ENCODE measurements at regions not wholly inside any gene's neighbourhood (a gene's known extent, or its start where the extent isn't known, plus 50 kb on each side); places are given as distances from the start of the nearest gene placed in this dataset.

- Histone ChIP-seq H3K36me3 (ENCODE audit: control insufficient read depth, insufficient read depth, low read length) (no peaks in the 10 kb centered on the region), H3K4me3 (ENCODE audit: low read length) (no peak overlapping the region), H3K9me3 (ENCODE audit: control insufficient read depth, insufficient read depth, low read length) (no peaks in the 10 kb centered on the region), H3K4me1 (ENCODE audit: control insufficient read depth, insufficient read depth, low read length) (peaks cover 20% of the 10 kb centered on the region), H3K27me3 (ENCODE audit: control insufficient read depth, insufficient read depth, low read length) (peaks cover 27% of the 10 kb centered on the region), H3K27ac (ENCODE audit: low read length) (no peak overlapping the region)
- Mint-ChIP-seq H3K27ac (no peak overlapping the region), H3K27me3 (ENCODE audit: low read depth in 2 of 2) (peaks cover 30 to 31% of the 10 kb centered on the region in 2 donors), H3K9me3 (no peaks in the 10 kb centered on the region), H3K4me1 (peaks cover 0 to 12% of the 10 kb centered on the region in 2 donors), H3K4me3 (no peak overlapping the region), H3K36me3 (no peaks in the 10 kb centered on the region)
- no peak for TF ChIP-seq CTCF (IDR thresholded peaks at IDR 0.05)
- ATAC-seq (peak in 1 of 3 donors; percentile 77), DNase-seq (no peak)
- 16% methylated on average over 13 of the region's 13 CpGs for WGBS (ENCODE audit: insufficient coverage)
- intact Hi-C loops (cut with micrococcal nuclease), result no loop called here
Observed at GRCh38 chr1:229148041-229148671, 122.8 kb upstream of the RAB4A start.

- no peak for TF ChIP-seq CTCF (IDR thresholded peaks at IDR 0.05)
- Histone ChIP-seq H3K27me3 (ENCODE audit: control insufficient read depth, insufficient read depth, low read length) (peaks cover 27% of the 10 kb centered on the region), H3K9me3 (ENCODE audit: control insufficient read depth, insufficient read depth, low read length) (no peaks in the 10 kb centered on the region), H3K4me3 (ENCODE audit: low read length) (no peak overlapping the region), H3K36me3 (ENCODE audit: control insufficient read depth, insufficient read depth, low read length) (no peaks in the 10 kb centered on the region), H3K27ac (ENCODE audit: low read length) (no peak overlapping the region), H3K4me1 (ENCODE audit: control insufficient read depth, insufficient read depth, low read length) (peaks cover 20% of the 10 kb centered on the region)
- DNase-seq (no peak), ATAC-seq (peak; percentile 31 to 57 (median 45))
- peaks cover 0 to 12% of the 10 kb centered on the region in 2 donors for H3K4me1 Mint-ChIP-seq
- intact Hi-C loops (cut with micrococcal nuclease), result no loop called here
- H3K27ac Mint-ChIP-seq, result no peak overlapping the region
- 46% methylated on average over 7 of the region's 7 CpGs for WGBS (ENCODE audit: insufficient coverage)
- H3K27me3 Mint-ChIP-seq (ENCODE audit: low read depth in 2 of 2), result peaks cover 30 to 37% of the 10 kb centered on the region in 2 donors
- no peak overlapping the region for H3K4me3 Mint-ChIP-seq
- H3K36me3 Mint-ChIP-seq, result no peaks in the 10 kb centered on the region
- no peaks in the 10 kb centered on the region for H3K9me3 Mint-ChIP-seq
Observed at GRCh38 chr1:229148743-229149142, 122.2 kb upstream of the RAB4A start.

- peaks cover 20% of the 10 kb centered on the region for H3K4me1 ChIP-seq (ENCODE audit: control insufficient read depth, insufficient read depth, low read length)
- no peaks in the 10 kb centered on the region for H3K36me3 Mint-ChIP-seq
Observed at GRCh38 chr1:229149435-229149834, 121.5 kb upstream of the RAB4A start.

More at GRCh38 chr1:229149435-229149834, 121.5 kb upstream of the RAB4A start:
- H3K27me3 Mint-ChIP-seq (ENCODE audit: low read depth in 2 of 2), result peaks cover 27 to 37% of the 10 kb centered on the region in 2 donors
- intact Hi-C loops (cut with micrococcal nuclease), result no loop called here
- no peak overlapping the region for H3K27ac Mint-ChIP-seq
- no peak overlapping the region for H3K4me3 Mint-ChIP-seq
- Histone ChIP-seq H3K4me3 (ENCODE audit: low read length) (no peak overlapping the region), H3K36me3 (ENCODE audit: control insufficient read depth, insufficient read depth, low read length) (no peaks in the 10 kb centered on the region), H3K27me3 (ENCODE audit: control insufficient read depth, insufficient read depth, low read length) (peaks cover 27% of the 10 kb centered on the region), H3K27ac (ENCODE audit: low read length) (no peak overlapping the region), H3K9me3 (ENCODE audit: control insufficient read depth, insufficient read depth, low read length) (no peaks in the 10 kb centered on the region)
- no peak for DNase-seq
- TF ChIP-seq CTCF (IDR thresholded peaks at IDR 0.05), result no peak
- ATAC-seq, result no peak
- peaks cover 0 to 12% of the 10 kb centered on the region in 2 donors for H3K4me1 Mint-ChIP-seq
- 94% methylated on average over 2 of the region's 2 CpGs for WGBS (ENCODE audit: insufficient coverage)
- no peaks in the 10 kb centered on the region for H3K9me3 Mint-ChIP-seq
